Mesenchymal stem cell (in vitro differentiated cells and primary cell): ENCODE measurements at regions not wholly inside any gene's neighbourhood (a gene's known extent, or its start where the extent isn't known, plus 50 kb on each side); places are given as distances from the start of the nearest gene placed in this dataset.

Experiments
- DNase-seq: peaks from one replicate; pipeline ENCODE4 v3.0.0-alpha.2; 2013
- H2AFZ ChIP-seq: one replicate; pipeline ENCODE4 v1.6.1; 2013; ENCODE audit warnings: low read depth, mild to moderate bottlenecking, control low read depth, inconsistent platforms, low read length, moderate library complexity
- H2AK5ac ChIP-seq: 2 replicates; pipeline ENCODE4 v1.6.1; 2013; ENCODE audit warnings: low read length, moderate library complexity, mild to moderate bottlenecking, inconsistent platforms; ENCODE audit not compliant: severe bottlenecking
- H2BK120ac ChIP-seq: one replicate; pipeline ENCODE4 v1.6.1; 2013; ENCODE audit warnings: low read depth, mild to moderate bottlenecking, inconsistent platforms, low read length, moderate library complexity
- H2BK12ac ChIP-seq, 2 experiments: one replicate each; pipeline ENCODE4 v1.6.1; 2013; ENCODE audit warnings: inconsistent platforms in 2 of 2, low read length in 2 of 2, mild to moderate bottlenecking in 2 of 2, moderate library complexity in 2 of 2, control low read depth in 1 of 2
- H2BK15ac ChIP-seq: one replicate; pipeline ENCODE4 v1.6.1; 2013; ENCODE audit warnings: mild to moderate bottlenecking, low read depth, inconsistent platforms; ENCODE audit not compliant: poor library complexity, severe bottlenecking
- H2BK5ac ChIP-seq: 2 replicates; pipeline ENCODE4 v1.6.1; 2013; ENCODE audit warnings: low read depth, mild to moderate bottlenecking, low read length, control low read depth, inconsistent platforms; ENCODE audit not compliant: poor library complexity, severe bottlenecking
- H3K14ac ChIP-seq, 2 experiments: one replicate each; pipeline ENCODE4 v1.6.1; 2013; ENCODE audit warnings: inconsistent platforms in 2 of 2, low read length in 2 of 2, control low read depth in 1 of 2, mild to moderate bottlenecking in 1 of 2, moderate library complexity in 1 of 2
- H3K18ac ChIP-seq, 2 experiments: one replicate each; pipeline ENCODE4 v1.6.1; 2013; ENCODE audit warnings: inconsistent platforms in 2 of 2, low read length in 2 of 2, control low read depth in 1 of 2, low read depth in 1 of 2, mild to moderate bottlenecking in 1 of 2
- H3K23ac ChIP-seq, 2 experiments: one replicate each; pipeline ENCODE4 v1.6.1; 2013; ENCODE audit warnings: inconsistent platforms in 2 of 2, low read length in 2 of 2, mild to moderate bottlenecking in 2 of 2, moderate library complexity in 2 of 2, control low read depth in 1 of 2
- H3K27ac ChIP-seq: 2 replicates; pipeline ENCODE4 v1.5.1; 2013; ENCODE audit warnings: mild to moderate bottlenecking, moderate library complexity, low read length, control low read depth, inconsistent platforms; ENCODE audit not compliant: poor library complexity, severe bottlenecking
- H3K27me3 ChIP-seq, 2 experiments: 2 replicates each; pipeline versions ENCODE4 v1.6.1 to v1.7.0; 2013; ENCODE audit warnings: low read length in 2 of 2, mild to moderate bottlenecking in 2 of 2, moderate library complexity in 2 of 2, control low read depth in 1 of 2, inconsistent platforms in 1 of 2; ENCODE audit not compliant: control insufficient read depth in 1 of 2, insufficient read depth in 1 of 2
- H3K36me3 ChIP-seq, 2 experiments: 2 replicates each; pipeline versions ENCODE4 v1.6.1 to v1.7.0; 2013; ENCODE audit warnings: low read length in 2 of 2, control low read depth in 1 of 2, inconsistent platforms in 1 of 2, low read depth in 1 of 2, mild to moderate bottlenecking in 1 of 2; ENCODE audit not compliant: insufficient read depth in 2 of 2, control insufficient read depth in 1 of 2
- H3K4ac ChIP-seq, 2 experiments: one replicate each; pipeline ENCODE4 v1.6.1; 2013; ENCODE audit warnings: inconsistent platforms in 2 of 2, low read length in 2 of 2, mild to moderate bottlenecking in 2 of 2, moderate library complexity in 2 of 2, control low read depth in 1 of 2, low read depth in 1 of 2
- H3K4me1 ChIP-seq: 2 replicates; pipeline ENCODE4 v1.6.1; 2013; ENCODE audit warnings: low read depth, low read length, control low read depth; ENCODE audit not compliant: control insufficient read depth, insufficient read depth
- H3K4me2 ChIP-seq: 2 replicates; pipeline ENCODE4 v1.6.1; 2013; ENCODE audit warnings: low read length, mild to moderate bottlenecking, inconsistent platforms; ENCODE audit not compliant: poor library complexity, severe bottlenecking
- H3K4me3 ChIP-seq, 2 experiments: 2 replicates each; pipeline versions ENCODE4 v1.5.1 to v1.7.0; 2013; ENCODE audit warnings: low read length in 2 of 2, mild to moderate bottlenecking in 2 of 2, control low read depth in 1 of 2, low read depth in 1 of 2; ENCODE audit not compliant: insufficient read depth in 1 of 2
- H3K79me1 ChIP-seq: replicated peaks from 2 replicates; pipeline ENCODE4 v1.6.1; 2013; ENCODE audit warnings: mild to moderate bottlenecking, control low read depth, low read length, inconsistent platforms; ENCODE audit not compliant: poor library complexity, severe bottlenecking
- H3K9ac ChIP-seq: 2 replicates; pipeline ENCODE4 v1.7.0; 2013; ENCODE audit warnings: mild to moderate bottlenecking, low read length, moderate library complexity
- H3K9me3 ChIP-seq: 2 replicates; pipeline ENCODE4 v1.7.0; 2013; ENCODE audit warnings: mild to moderate bottlenecking, low read length; ENCODE audit not compliant: control insufficient read depth
- H4K8ac ChIP-seq: one replicate; pipeline ENCODE4 v1.6.1; 2013; ENCODE audit warnings: inconsistent platforms, mild to moderate bottlenecking, low read length, moderate library complexity
- H4K91ac ChIP-seq: one replicate; pipeline ENCODE4 v1.6.1; 2013; ENCODE audit warnings: mild to moderate bottlenecking, low read length, inconsistent platforms
- WGBS: methylation state at CpG from one replicate; pipeline ENCODE4 v1.1.7; 2013; ENCODE audit warnings: mixed read lengths; 5-methylcytosine and 5-hydroxymethylcytosine counted together

- Histone ChIP-seq H3K9ac (no peak overlapping the region), H3K9me3 (no peaks in the 10 kb centered on the region), H3K14ac (no peak overlapping the region), H3K4me2 (no peak overlapping the region), H4K91ac (no peak overlapping the region), H3K27me3 (no peaks in the 10 kb centered on the region), H3K4me1 (no peaks in the 10 kb centered on the region), H3K36me3 (no peaks in the 10 kb centered on the region), H4K8ac (no peak overlapping the region), H3K18ac (no peak overlapping the region), H2BK5ac (no peak overlapping the region), H2AK5ac (no peak overlapping the region), H3K23ac (no peak overlapping the region), H3K4me3 (no peak overlapping the region), H2BK120ac (no peak overlapping the region), H2BK12ac (no peak overlapping the region), H2BK15ac (no peak overlapping the region), H2AFZ (no peak overlapping the region), H3K27ac (no peak overlapping the region), H3K4ac (no peak overlapping the region), H3K79me1 (no peaks in the 10 kb centered on the region)
- DNase-seq, result no peak
Observed at GRCh38 chr2:67970071-67970470, 92.7 kb downstream of the C1D start.

DNA sequence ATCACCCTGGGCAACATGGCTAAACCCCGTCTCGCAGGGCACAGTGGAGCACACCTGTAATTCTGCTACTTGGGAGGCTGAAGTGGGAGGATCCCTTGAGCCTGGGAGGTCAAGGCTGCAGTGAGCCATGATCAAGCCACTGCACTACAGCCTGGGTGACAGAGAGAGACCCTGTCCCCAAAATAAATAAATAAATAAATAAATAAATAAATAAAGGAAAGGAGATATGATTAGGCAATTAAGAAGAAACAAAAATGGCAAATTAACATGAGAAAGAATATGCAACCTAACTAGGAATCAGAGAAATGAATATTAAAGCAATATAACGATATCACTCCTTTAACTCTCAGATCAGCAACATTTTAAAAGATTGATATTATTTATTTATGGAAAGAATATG is 92.3 kb downstream of the C1D start:
- Histone ChIP-seq H3K27me3 (no peaks in the 10 kb centered on the region), H3K4me3 (no peak overlapping the region), H4K91ac (no peak overlapping the region), H3K27ac (no peak overlapping the region), H3K23ac (no peak overlapping the region), H3K4me2 (no peak overlapping the region), H3K14ac (no peak overlapping the region), H2AK5ac (no peak overlapping the region), H3K9me3 (no peaks in the 10 kb centered on the region), H3K79me1 (no peaks in the 10 kb centered on the region), H2BK12ac (no peak overlapping the region), H3K36me3 (no peaks in the 10 kb centered on the region), H2AFZ (no peak overlapping the region), H2BK15ac (no peak overlapping the region), H4K8ac (no peak overlapping the region), H2BK120ac (no peak overlapping the region), H2BK5ac (no peak overlapping the region), H3K9ac (no peak overlapping the region), H3K4me1 (no peaks in the 10 kb centered on the region), H3K4ac (no peak overlapping the region), H3K18ac (no peak overlapping the region)
- 88% methylated on average over 2 of the region's 3 CpGs for WGBS
- no peak for DNase-seq

DNA sequence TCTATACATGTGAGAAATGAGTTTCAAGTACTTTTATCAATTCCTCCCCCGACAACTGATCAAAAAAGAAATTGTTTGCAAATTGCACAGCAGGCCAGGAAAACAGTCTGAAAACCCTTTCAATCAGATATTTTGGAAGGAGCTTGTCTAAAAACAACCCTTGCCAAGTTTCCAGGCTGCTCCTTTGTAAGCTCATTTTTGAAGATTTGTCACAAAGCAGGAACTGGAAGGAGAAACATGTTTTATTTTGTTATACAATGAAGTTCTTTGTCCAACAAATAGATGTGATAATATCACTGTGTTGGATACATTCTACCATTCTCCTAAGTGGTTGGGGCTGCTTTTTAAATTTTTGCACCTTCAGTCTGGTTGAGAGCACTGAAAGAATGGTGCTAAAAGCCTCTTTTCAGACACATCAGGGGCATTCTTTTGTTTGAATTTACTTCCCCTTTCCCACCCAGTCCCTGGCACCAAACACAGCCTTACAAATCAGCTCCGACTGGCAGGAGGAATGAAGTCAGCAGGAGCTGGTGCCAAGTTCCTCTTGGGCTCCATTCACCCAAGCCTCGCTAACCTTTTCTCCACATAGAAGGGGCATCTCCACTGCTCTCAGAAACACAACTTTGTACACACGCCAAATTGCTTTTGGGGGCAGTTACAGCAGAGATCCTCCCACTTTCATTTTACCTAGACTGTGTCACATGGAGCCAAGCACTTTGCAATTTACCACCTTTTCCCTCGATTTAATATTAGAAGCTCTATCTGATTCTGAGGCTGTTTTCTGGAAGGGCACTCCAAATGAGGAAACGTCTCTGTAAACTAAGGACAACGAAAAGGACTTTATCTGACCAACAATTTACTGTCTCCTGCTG is 88.0 kb downstream of the C1D start:
- Histone ChIP-seq H2BK5ac (no peak overlapping the region), H3K9me3 (no peaks in the 10 kb centered on the region), H2AK5ac (no peak overlapping the region), H3K9ac (no peak overlapping the region), H3K4ac (no peak overlapping the region), H2BK120ac (no peak overlapping the region), H4K8ac (no peak overlapping the region), H3K27me3 (no peaks in the 10 kb centered on the region), H3K23ac (no peak overlapping the region), H3K18ac (no peak overlapping the region), H4K91ac (no peak overlapping the region), H2BK15ac (no peak overlapping the region), H2BK12ac (no peak overlapping the region), H3K36me3 (no peaks in the 10 kb centered on the region), H3K14ac (no peak overlapping the region), H3K4me3 (peak overlapping the region in 1 of 2 experiments; percentile 24), H3K4me2 (no peak overlapping the region), H3K4me1 (no peaks in the 10 kb centered on the region), H2AFZ (no peak overlapping the region), H3K79me1 (no peaks in the 10 kb centered on the region), H3K27ac (no peak overlapping the region)
- DNase-seq, result no peak
- 87% methylated on average over 7 of the region's 7 CpGs for WGBS

GRCh38 chr2:67977464-67977863 is 85.3 kb downstream of the C1D start:
- WGBS, result 84% methylated on average over 1 of the region's 1 CpG
- Histone ChIP-seq H2BK15ac (no peak overlapping the region), H2AK5ac (no peak overlapping the region), H3K14ac (no peak overlapping the region), H3K27me3 (no peaks in the 10 kb centered on the region), H3K9ac (no peak overlapping the region), H2BK12ac (no peak overlapping the region), H4K8ac (no peak overlapping the region), H3K18ac (no peak overlapping the region), H3K23ac (no peak overlapping the region), H3K9me3 (no peaks in the 10 kb centered on the region), H4K91ac (peak overlapping the region; percentile 2), H2AFZ (no peak overlapping the region), H3K4me3 (no peak overlapping the region), H3K79me1 (no peaks in the 10 kb centered on the region), H3K4ac (no peak overlapping the region), H3K4me1 (no peaks in the 10 kb centered on the region), H3K4me2 (no peak overlapping the region), H2BK120ac (no peak overlapping the region), H3K27ac (no peak overlapping the region), H2BK5ac (no peak overlapping the region), H3K36me3 (no peaks in the 10 kb centered on the region)
- DNase-seq, result no peak
